G401 (cell line): ENCODE measurements at regions not wholly inside any gene's neighbourhood (a gene's known extent, or its start where the extent isn't known, plus 50 kb on each side); places are given as distances from the start of the nearest gene placed in this dataset.
A peak's percentile ranks its signal among the peaks of the same experiment; 100 is the strongest.
"Not testable (repeated sequence)": the region's sequence is repeated elsewhere in the genome, so short reads cannot be mapped to it uniquely, and the experiment has no call there.

Experiments
- DNase-seq: peaks from one replicate; pipeline ENCODE4 v3.0.0-alpha.2; 2015; ENCODE audit warnings: low spot score
- in situ Hi-C: cut with HindIII; loops from 2 replicates; pipeline ENCODE4 v1.10.0; 2016; ENCODE audit warnings: low sequenced_read_pairs, mixed read lengths

- in situ Hi-C loops: no loop called here
- no peak for DNase-seq
Observed at GRCh38 chr3:72177075-72178050, 392.4 kb upstream of the PROK2 start.

- DNase-seq: no peak
- in situ Hi-C loops: no loop called here
Observed at GRCh38 chr3:72176537-72177041, 391.6 kb upstream of the PROK2 start.

GRCh38 chr3:72175296-72175858, 390.4 kb upstream of the PROK2 start:
- DNase-seq: no peak
- in situ Hi-C loops: no loop called here

- in situ Hi-C loops: no loop called here
- DNase-seq: no peak
Observed at GRCh38 chr3:72174890-72175289, 389.9 kb upstream of the PROK2 start.

GRCh38 chr3:72174040-72174439, 389.1 kb upstream of the PROK2 start:
- in situ Hi-C loops: no loop called here
- DNase-seq: no peak

DNA sequence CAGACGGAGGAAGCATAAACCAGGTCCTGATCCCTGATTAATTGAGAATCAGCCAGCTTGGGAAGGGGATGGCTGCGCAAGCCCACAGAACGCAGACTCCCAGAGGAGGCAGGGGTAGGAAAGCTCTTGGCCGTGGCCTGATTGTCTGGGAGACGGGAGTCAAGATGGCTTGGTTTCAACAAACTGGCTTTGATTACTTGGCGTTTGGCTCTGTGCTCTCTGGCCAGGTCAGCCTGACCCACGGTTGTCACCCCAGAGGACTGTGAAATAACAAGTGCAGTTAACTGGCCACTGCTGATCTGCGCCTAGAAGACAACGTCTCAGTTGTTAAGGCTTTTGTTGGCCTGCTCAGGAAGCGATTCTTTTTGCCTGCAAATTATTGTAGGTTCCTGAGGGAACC, 387.0 kb upstream of the PROK2 start:
- peak; percentile 46 for DNase-seq
- in situ Hi-C loops: no loop called here

DNA sequence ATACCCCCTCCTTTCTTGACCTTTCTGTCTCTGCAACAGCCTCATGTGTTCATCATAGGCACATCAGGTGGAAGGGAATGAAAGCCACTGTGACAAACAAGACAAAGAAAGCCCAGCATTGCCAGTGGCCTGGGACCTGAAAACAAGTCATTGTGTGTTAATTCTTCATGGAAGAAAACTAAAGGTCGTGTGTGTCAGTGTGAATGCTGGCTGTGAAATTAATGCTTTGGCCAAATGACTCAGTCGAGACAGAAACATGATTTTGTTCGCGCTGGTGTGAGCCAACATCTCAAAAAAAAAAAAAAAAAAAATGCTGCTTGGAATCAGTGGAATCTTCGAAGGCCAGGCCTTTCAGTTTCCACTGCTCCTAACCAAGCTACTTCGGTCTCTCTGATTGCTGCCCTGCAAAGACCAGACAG, 386.5 kb upstream of the PROK2 start:
- in situ Hi-C loops: no loop called here
- peak; percentile 10 for DNase-seq

GRCh38 chr3:72169561-72170472, 384.9 kb upstream of the PROK2 start:
- DNase-seq: no peak
- in situ Hi-C loops: no loop called here

DNA sequence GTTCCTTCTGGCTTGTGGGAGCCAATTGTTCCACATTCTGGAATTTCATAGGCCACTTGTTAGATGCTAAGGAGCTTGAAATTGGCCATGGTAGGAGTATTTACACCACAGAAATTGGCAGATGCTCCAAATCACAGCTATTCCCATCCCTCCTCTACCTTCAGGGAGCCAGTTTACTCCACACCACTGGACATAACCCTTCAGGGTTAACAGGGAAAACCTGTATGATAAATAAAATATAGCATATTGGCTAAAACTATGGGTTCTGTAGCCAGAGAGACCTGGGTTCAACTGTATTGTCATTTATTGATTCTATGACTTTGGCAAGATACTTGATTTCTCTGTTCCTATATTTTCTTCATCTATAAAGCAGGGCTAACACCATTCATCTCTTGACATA, 384.2 kb upstream of the PROK2 start:
- in situ Hi-C loops: no loop called here
- DNase-seq: no peak

- no peak for DNase-seq
- in situ Hi-C loops: no loop called here
Observed at GRCh38 chr3:72165808-72166207, 380.9 kb upstream of the PROK2 start.

DNA sequence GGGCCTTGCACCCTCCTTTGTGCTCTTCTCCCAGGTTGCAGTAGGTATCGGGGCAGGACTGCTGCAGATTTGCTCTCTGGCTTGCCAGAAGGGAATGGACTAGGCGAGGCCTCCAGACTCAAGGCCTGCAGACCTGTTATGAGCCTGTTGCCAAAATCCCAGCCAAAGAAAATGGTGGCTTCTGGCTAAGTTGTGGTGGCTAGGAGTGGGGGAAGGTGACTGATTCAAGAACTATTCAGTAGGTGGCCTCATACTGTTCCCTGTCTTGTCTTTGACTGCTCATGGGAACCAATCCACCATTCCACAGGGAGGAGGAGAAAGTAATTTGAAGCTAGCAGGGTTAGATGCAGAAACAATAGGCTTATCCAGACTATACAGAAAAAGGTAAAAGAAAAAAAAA, 380.4 kb upstream of the PROK2 start:
- in situ Hi-C loops: no loop called here

DNA sequence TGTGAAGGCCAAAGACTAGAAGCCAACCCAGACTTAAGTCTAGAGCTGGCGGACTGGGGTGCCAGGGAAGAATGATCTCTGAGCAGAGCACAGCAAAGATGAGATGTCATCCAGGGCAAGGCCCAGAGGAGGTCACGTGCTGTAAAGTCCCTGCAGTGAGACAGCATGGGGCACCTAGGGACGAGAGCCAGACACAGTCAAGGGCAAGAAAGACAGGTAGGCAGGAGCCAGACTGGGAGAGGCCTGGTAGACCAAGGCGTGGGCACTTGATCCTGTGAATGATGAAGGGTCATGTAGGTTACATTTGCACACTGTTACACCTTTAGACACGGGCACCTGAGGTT, 379.7 kb upstream of the PROK2 start:
- no peak for DNase-seq
- in situ Hi-C loops: no loop called here

More for the DNA sequence above, 380.4 kb upstream of the PROK2 start:
- no peak for DNase-seq

GRCh38 chr3:72163809-72164634, 379.1 kb upstream of the PROK2 start:
- no peak for DNase-seq
- in situ Hi-C loops: no loop called here

DNA sequence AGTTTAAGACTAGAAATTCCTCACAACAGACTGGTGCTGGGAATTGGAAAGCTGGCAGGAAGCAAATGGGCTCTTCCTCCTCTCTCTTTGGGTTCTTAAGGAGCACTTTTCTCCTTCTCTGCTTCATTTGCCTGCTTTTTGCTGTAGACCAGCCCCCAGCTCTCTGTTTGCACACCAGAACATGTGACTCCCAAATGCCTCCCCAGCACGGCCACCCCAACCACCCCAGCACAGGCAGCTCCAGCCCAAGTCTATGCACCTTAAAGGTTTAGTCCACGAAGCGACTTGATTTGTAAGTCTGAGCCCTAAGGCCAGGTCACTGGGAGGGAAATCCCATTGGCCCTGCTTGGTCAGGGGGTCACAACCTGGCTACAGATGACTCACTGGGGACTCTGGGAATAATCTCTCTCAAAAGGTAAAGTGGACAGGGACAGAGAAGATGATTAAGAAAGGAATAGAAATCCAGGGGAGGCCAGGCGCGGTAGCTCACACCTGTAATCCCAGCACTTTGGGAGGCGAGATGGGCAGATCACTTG, 377.8 kb upstream of the PROK2 start:
- DNase-seq: no peak
- in situ Hi-C loops: no loop called here

- in situ Hi-C loops: no loop called here
- no peak for DNase-seq
Observed at GRCh38 chr3:72161881-72162595, 377.1 kb upstream of the PROK2 start.

GRCh38 chr3:72161285-72161684, 376.3 kb upstream of the PROK2 start:
- in situ Hi-C loops, DNase-seq: not testable (repeated sequence)

DNA sequence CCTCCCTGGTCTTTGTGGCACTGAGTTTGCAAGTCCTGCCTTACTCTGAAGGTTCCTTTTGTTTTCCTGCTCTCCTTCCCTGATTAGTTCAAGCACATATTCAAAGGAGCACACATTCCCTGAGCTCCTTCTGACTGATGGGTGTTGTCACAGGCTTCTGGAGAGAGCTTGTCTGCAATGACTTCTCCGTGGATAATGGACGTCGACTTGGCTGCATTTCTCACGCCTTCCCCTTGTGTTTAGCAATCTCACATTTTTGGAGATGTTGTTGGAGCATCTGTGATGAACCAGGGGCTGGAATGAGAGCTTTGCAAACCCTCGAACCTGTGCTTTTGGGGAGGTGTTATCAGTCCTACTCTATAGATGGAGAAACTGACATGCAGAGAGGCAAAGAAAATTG, 375.4 kb upstream of the PROK2 start:
- in situ Hi-C loops: no loop called here
- DNase-seq: no peak

- no peak for DNase-seq
Observed at GRCh38 chr3:72159487-72159886, 374.5 kb upstream of the PROK2 start.

More at GRCh38 chr3:72159487-72159886, 374.5 kb upstream of the PROK2 start:
- in situ Hi-C loops: no loop called here
